ENCODE measurements at regions not wholly inside any gene's neighbourhood (a gene's known extent, or its start where the extent isn't known, plus 50 kb on each side); places are given as distances from the start of the nearest gene placed in this dataset.

DNA sequence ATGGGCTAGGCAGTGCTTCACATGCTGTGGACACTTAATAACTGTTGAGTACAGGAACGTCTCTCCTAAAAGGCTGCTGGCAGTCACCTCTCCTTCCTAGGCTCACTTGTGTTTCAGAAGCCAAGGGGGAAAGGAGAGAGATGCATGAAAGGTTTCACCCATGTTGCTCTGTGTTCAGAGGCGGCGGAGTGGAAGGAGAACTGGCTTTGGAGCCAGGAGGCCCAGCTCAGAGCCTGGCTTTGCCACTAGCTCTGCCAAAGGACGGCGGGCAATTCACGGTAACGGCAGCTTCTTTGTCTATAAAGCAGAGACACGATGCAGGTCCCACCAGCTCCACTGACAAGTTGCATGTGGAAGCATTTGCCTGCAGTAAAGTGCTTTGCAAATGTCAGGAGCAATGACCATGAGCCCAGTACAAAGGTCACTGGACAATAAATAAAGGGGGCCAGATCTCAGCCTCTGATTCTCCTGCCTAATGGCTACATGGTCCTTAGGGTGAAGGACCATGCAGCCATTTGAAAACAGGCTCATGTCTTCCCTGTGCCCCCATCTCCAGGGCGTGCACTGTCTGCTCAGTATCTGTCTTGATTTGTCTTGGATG, 171.7 kb upstream of the TLE3 start:
- TF ChIP-seq CTCF (IDR thresholded peaks at IDR 0.05) (no peak), POLR2A (IDR thresholded peaks at IDR 0.05) (no peak), POLR2AphosphoS5 (IDR thresholded peaks at IDR 0.05) (no peak)
